ENCODE measurements at regions not wholly inside any gene's neighbourhood (a gene's known extent, or its start where the extent isn't known, plus 50 kb on each side); places are given as distances from the start of the nearest gene placed in this dataset.

DNA sequence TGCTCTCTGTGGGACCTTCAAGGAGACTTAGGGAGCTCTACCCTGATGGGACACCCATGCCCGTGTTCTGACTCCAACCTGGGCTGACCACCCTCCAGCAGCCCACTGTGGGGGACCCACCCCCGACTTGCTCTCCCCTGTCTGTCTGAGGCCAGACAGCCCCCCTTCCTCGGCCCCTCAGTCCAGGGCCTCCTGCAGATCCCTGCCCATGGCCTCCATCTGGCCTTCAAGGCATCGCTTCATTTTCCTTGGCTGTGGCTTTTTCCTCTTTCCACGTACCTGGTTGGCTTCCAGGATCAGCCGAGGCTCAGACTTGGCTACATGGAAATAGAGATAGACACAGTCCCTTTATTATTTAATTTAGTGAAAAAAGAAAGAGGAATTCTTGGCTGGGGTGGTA is 290.0 kb downstream of the CYP26B1 start:
- ATAC-seq (ENCODE audit: low FRiP score) (no peak), DNase-seq (ENCODE audit: low spot score) (no peak)
- no peak for TF ChIP-seq CTCF (IDR thresholded peaks at IDR 0.05)

GRCh38 chr2:71856773-71857525 is 290.7 kb downstream of the CYP26B1 start:
- no peak for TF ChIP-seq CTCF (IDR thresholded peaks at IDR 0.05)
- no peak for DNase-seq (ENCODE audit: low spot score)
- ATAC-seq (ENCODE audit: low FRiP score), result no peak

GRCh38 chr2:71853858-71854257 is 293.8 kb downstream of the CYP26B1 start:
- DNase-seq (ENCODE audit: low spot score), result no peak
- ATAC-seq (ENCODE audit: low FRiP score), result no peak
- TF ChIP-seq CTCF (IDR thresholded peaks at IDR 0.05), result no peak

DNA sequence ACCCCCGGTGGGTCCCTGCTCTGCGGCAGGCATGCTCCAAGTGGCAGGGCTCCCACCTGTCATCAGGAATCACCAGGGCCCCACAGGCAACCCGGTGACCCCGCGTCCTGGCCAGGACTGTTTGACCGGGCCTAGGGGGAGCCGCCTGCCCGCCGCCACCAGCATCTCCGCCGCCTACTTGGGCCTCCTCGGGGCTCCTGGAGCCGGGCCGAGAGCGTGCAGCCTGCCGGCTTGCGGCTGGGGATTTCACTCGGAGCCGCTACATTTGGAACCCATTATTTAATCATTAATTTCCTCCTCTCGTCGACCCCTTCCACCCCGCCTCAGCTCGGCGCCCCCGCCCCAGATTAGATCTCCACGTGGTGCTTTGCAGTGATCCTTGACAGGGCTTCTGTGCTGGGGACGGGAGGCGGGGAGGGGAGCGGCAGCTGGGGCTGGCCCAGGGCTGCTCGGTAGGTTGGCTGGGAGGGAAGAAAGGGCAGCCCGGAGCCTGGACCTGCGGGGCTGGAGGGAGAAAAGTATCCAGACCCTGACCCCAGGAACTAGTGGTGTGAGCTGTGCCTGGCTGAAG is 295.4 kb downstream of the CYP26B1 start:
- no peak for TF ChIP-seq CTCF (IDR thresholded peaks at IDR 0.05)
- no peak for DNase-seq (ENCODE audit: low spot score)
- ATAC-seq (ENCODE audit: low FRiP score), result no peak

GRCh38 chr2:71851094-71851750 is 296.4 kb downstream of the CYP26B1 start:
- ATAC-seq (ENCODE audit: low FRiP score) (no peak), DNase-seq (ENCODE audit: low spot score) (no peak)
- no peak for TF ChIP-seq CTCF (IDR thresholded peaks at IDR 0.05)

GRCh38 chr2:71850306-71850801 is 297.3 kb downstream of the CYP26B1 start:
- DNase-seq (ENCODE audit: low spot score) (no peak), ATAC-seq (ENCODE audit: low FRiP score) (no peak)
- no peak for TF ChIP-seq CTCF (IDR thresholded peaks at IDR 0.05)

Data from omental fat pad (tissue), 3 donors.